ENCODE measurements at regions not wholly inside any gene's neighbourhood (a gene's known extent, or its start where the extent isn't known, plus 50 kb on each side); places are given as distances from the start of the nearest gene placed in this dataset.

GRCh38 chr3:187610981-187611511 lies 59.1 kb downstream of the SST start:
- H3K4me3 ChIP-seq (replicated peaks in 1 of 3): no peak overlapping the region
- no peak overlapping the region for H3K27ac ChIP-seq
- no peaks in the 10 kb centered on the region for H3K36me3 ChIP-seq
- WGBS, 2 donors: 28 to 44% methylated on average over 1 of the region's 1 CpG
- no peaks in the 10 kb centered on the region for H3K4me1 ChIP-seq
- TF ChIP-seq, protein P1, sequence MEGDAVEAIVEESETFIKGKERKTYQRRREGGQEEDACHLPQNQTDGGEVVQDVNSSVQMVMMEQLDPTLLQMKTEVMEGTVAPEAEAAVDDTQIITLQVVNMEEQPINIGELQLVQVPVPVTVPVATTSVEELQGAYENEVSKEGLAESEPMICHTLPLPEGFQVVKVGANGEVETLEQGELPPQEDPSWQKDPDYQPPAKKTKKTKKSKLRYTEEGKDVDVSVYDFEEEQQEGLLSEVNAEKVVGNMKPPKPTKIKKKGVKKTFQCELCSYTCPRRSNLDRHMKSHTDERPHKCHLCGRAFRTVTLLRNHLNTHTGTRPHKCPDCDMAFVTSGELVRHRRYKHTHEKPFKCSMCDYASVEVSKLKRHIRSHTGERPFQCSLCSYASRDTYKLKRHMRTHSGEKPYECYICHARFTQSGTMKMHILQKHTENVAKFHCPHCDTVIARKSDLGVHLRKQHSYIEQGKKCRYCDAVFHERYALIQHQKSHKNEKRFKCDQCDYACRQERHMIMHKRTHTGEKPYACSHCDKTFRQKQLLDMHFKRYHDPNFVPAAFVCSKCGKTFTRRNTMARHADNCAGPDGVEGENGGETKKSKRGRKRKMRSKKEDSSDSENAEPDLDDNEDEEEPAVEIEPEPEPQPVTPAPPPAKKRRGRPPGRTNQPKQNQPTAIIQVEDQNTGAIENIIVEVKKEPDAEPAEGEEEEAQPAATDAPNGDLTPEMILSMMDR (IDR thresholded peaks at IDR 0.05): no peak
- no peak for TF ChIP-seq POLR2A (IDR thresholded peaks at IDR 0.05)
- intact Hi-C loops (cut with DNase I): no loop called here
- H3K9me3 ChIP-seq: no peaks in the 10 kb centered on the region
- H3K27me3 ChIP-seq: no peaks in the 10 kb centered on the region
- no peak for DNase-seq

DNA sequence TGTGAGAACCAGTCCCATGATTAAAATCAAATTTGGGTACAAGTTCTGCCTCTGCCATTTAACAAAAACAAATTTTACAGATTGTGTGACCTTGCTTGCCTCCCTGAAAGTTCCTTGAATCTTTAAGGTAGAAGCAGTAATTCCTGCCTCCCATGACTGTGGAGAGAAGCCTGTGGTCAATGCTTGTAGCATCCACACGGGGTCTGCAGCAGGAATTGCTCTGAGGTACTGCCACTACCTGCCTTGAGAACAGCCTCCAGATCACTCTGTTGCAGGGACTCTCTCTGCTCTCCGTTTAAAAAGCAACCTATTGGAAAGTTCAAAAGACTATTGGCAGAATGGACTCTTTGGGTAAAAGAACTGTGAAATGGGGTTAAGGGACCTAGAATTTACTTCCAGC lies 75.9 kb downstream of the SST start:
- H3K4me1 ChIP-seq: no peaks in the 10 kb centered on the region
- no peaks in the 10 kb centered on the region for H3K27me3 ChIP-seq
- no peak for TF ChIP-seq POLR2A (IDR thresholded peaks at IDR 0.05)
- TF ChIP-seq, protein P1 (IDR thresholded peaks at IDR 0.05): no peak
- H3K9me3 ChIP-seq: no peaks in the 10 kb centered on the region
- WGBS, 2 donors: 25 to 26% methylated on average over 2 of the region's 2 CpGs
- H3K4me3 ChIP-seq (replicated peaks in 1 of 3): no peak overlapping the region
- intact Hi-C loops (cut with DNase I): no loop called here
- H3K36me3 ChIP-seq: no peaks in the 10 kb centered on the region
- no peak for DNase-seq
- no peak overlapping the region for H3K27ac ChIP-seq

- Histone ChIP-seq H3K4me1 (no peaks in the 10 kb centered on the region), H3K27me3 (no peaks in the 10 kb centered on the region), H3K9me3 (no peaks in the 10 kb centered on the region), H3K27ac (no peak overlapping the region), H3K36me3 (no peaks in the 10 kb centered on the region), H3K4me3 (replicated peaks in 1 of 3) (no peak overlapping the region)
- no peak for DNase-seq
- TF ChIP-seq, protein P1 (IDR thresholded peaks at IDR 0.05): no peak
- no peak for TF ChIP-seq POLR2A (IDR thresholded peaks at IDR 0.05)
- intact Hi-C loops (cut with DNase I): no loop called here
- 83 to 88% methylated on average over 5 of the region's 5 CpGs for whole genome bisulfite sequencing, 2 donors
Measured at GRCh38 chr3:187593451-187593850, 76.7 kb downstream of the SST start.

- 62 to 63% methylated on average over 10 of the region's 10 CpGs for WGBS, 2 donors
- no peak for TF ChIP-seq POLR2A (IDR thresholded peaks at IDR 0.05)
- TF ChIP-seq, protein P1 (IDR thresholded peaks at IDR 0.05): no peak
- Histone ChIP-seq H3K27ac (no peak overlapping the region), H3K27me3 (no peaks in the 10 kb centered on the region), H3K36me3 (no peaks in the 10 kb centered on the region), H3K4me1 (no peaks in the 10 kb centered on the region), H3K9me3 (no peaks in the 10 kb centered on the region), H3K4me3 (replicated peaks in 1 of 3) (no peak overlapping the region)
- intact Hi-C loops (cut with DNase I): no loop called here
- DNase-seq: no peak
Measured at GRCh38 chr3:187590861-187591576, 79.2 kb downstream of the SST start.

GRCh38 chr3:187587076-187587475 lies 83.1 kb downstream of the SST start:
- Histone ChIP-seq H3K36me3 (no peaks in the 10 kb centered on the region), H3K27me3 (no peaks in the 10 kb centered on the region), H3K9me3 (no peaks in the 10 kb centered on the region), H3K4me3 (replicated peaks in 1 of 3) (no peak overlapping the region), H3K4me1 (no peaks in the 10 kb centered on the region), H3K27ac (no peak overlapping the region)
- WGBS, 2 donors: 76 to 82% methylated on average over 4 of the region's 4 CpGs
- TF ChIP-seq POLR2A (IDR thresholded peaks at IDR 0.05): no peak
- TF ChIP-seq, protein P1 (IDR thresholded peaks at IDR 0.05): no peak
- DNase-seq: no peak
- intact Hi-C loops (cut with DNase I): no loop called here
